Activated CD4-positive, alpha-beta T cell treated with anti-CD3 and anti-CD28 coated beads, Interleukin-2, amount 50 U/mL, for 16 hours (primary cell): ENCODE measurements at regions not wholly inside any gene's neighbourhood (a gene's known extent, or its start where the extent isn't known, plus 50 kb on each side); places are given as distances from the start of the nearest gene placed in this dataset.
"Not testable (repeated sequence)": the region's sequence is repeated elsewhere in the genome, so short reads cannot be mapped to it uniquely, and the experiment has no call there.

Experiments
- DNase-seq: peaks from one replicate; pipeline ENCODE4 v3.0.0-alpha.2; 2020

GRCh38 chr18:61676773-61677434 lies 215.9 kb downstream of the RNF152 start:
- no peak for DNase-seq

GRCh38 chr18:61669320-61669719 lies 223.5 kb downstream of the RNF152 start:
- DNase-seq = no peak

- DNase-seq = no peak
Observed at GRCh38 chr18:61666876-61667590, 225.8 kb downstream of the RNF152 start.

- DNase-seq = no peak
Observed at GRCh38 chr18:61664419-61665084, 228.3 kb downstream of the RNF152 start.

GRCh38 chr18:61662726-61663125 lies 230.1 kb downstream of the RNF152 start:
- no peak for DNase-seq

- no peak for DNase-seq
Observed at GRCh38 chr18:61658431-61658830, 234.4 kb downstream of the RNF152 start.

GRCh38 chr18:61657066-61657732 lies 235.6 kb downstream of the RNF152 start:
- no peak for DNase-seq

- no peak for DNase-seq
Observed at GRCh38 chr18:61655630-61656029, 237.2 kb downstream of the RNF152 start.

- DNase-seq = no peak
Observed at GRCh38 chr18:61653823-61654551, 238.8 kb downstream of the RNF152 start.

- no peak for DNase-seq
Observed at GRCh38 chr18:61651880-61652268, 240.9 kb downstream of the RNF152 start.

GRCh38 chr18:61651145-61651879 lies 241.5 kb downstream of the RNF152 start:
- DNase-seq = no peak

GRCh38 chr18:61643884-61644647 lies 248.7 kb downstream of the RNF152 start:
- no peak for DNase-seq

GRCh38 chr18:61639886-61640285 lies 252.9 kb downstream of the RNF152 start:
- DNase-seq = no peak

- no peak for DNase-seq
Observed at GRCh38 chr18:61637905-61638595, 254.8 kb downstream of the RNF152 start.

GRCh38 chr18:61637319-61637718 lies 255.5 kb downstream of the RNF152 start:
- no peak for DNase-seq

GRCh38 chr18:61635901-61636528 lies 256.8 kb downstream of the RNF152 start:
- DNase-seq = peak; percentile 50

GRCh38 chr18:61628085-61628484 lies 264.7 kb downstream of the RNF152 start:
- DNase-seq = no peak

GRCh38 chr18:61624631-61625030 lies 268.2 kb downstream of the RNF152 start:
- DNase-seq = not testable (repeated sequence)

- no peak for DNase-seq
Observed at GRCh38 chr18:61619783-61620182, 273.0 kb downstream of the RNF152 start.

GRCh38 chr18:61618816-61619215 lies 274.0 kb downstream of the RNF152 start:
- DNase-seq = no peak
